Osteoblast (primary cell): ENCODE measurements at regions not wholly inside any gene's neighbourhood (a gene's known extent, or its start where the extent isn't known, plus 50 kb on each side); places are given as distances from the start of the nearest gene placed in this dataset.

ENCODE experiments used
- DNase-seq: peaks from one replicate; pipeline ENCODE4 v3.0.0; 2011; ENCODE audit warnings: low spot score, mixed read lengths; ENCODE audit not compliant: insufficient read length; ENCODE audit errors: missing footprints
- H2AFZ ChIP-seq: 2 replicates; pipeline ENCODE4 v1.6.0; 2011; ENCODE audit warnings: mild to moderate bottlenecking, low read length
- H3K27ac ChIP-seq: 2 replicates; pipeline ENCODE4 v1.5.1; 2011; ENCODE audit warnings: mild to moderate bottlenecking, low read depth, low read length, moderate library complexity
- H3K27me3 ChIP-seq: 2 replicates; pipeline ENCODE4 v1.6.0; 2012; ENCODE audit warnings: mild to moderate bottlenecking, control low read depth, inconsistent platforms, low read length, moderate library complexity; ENCODE audit not compliant: insufficient read depth
- H3K36me3 ChIP-seq: 2 replicates; pipeline ENCODE4 v1.5.1; 2011; ENCODE audit warnings: mild to moderate bottlenecking, low read length, control low read depth, moderate library complexity; ENCODE audit not compliant: insufficient read depth
- H3K4me1 ChIP-seq: 2 replicates; pipeline ENCODE4 v1.5.1; 2011; ENCODE audit warnings: mild to moderate bottlenecking, low read length, control low read depth, moderate library complexity; ENCODE audit not compliant: insufficient read depth
- H3K4me2 ChIP-seq: 2 replicates; pipeline ENCODE4 v1.6.0; 2011; ENCODE audit warnings: mild to moderate bottlenecking, low read length; ENCODE audit not compliant: insufficient read depth
- H3K4me3 ChIP-seq: fragments of 200-600 bp; sonication (generic); 3 replicates; pipeline ENCODE4 v1.5.1; 2012; ENCODE audit warnings: mild to moderate bottlenecking, low read length, inconsistent platforms; ENCODE audit not compliant: insufficient read depth
- H3K79me2 ChIP-seq: 2 replicates; pipeline ENCODE4 v1.6.0; 2012; ENCODE audit warnings: mild to moderate bottlenecking, low read length, control low read depth, inconsistent platforms; ENCODE audit not compliant: insufficient read depth
- H3K9me3 ChIP-seq: 2 replicates; pipeline ENCODE4 v1.5.1; 2011; ENCODE audit warnings: low read depth, low read length, control low read depth
- H4K20me1 ChIP-seq: 2 replicates; pipeline ENCODE4 v1.6.0; 2012; ENCODE audit warnings: mild to moderate bottlenecking, low read length, control low read depth; ENCODE audit not compliant: insufficient read depth
- TF ChIP-seq, protein P1 (sequence below): IDR thresholded peaks from 2 replicates; pipeline ENCODE4 v1.5.1; 2011; ENCODE audit warnings: mild to moderate bottlenecking, low read depth, low read length, moderate library complexity; ENCODE audit errors: extremely low read depth

DNA sequence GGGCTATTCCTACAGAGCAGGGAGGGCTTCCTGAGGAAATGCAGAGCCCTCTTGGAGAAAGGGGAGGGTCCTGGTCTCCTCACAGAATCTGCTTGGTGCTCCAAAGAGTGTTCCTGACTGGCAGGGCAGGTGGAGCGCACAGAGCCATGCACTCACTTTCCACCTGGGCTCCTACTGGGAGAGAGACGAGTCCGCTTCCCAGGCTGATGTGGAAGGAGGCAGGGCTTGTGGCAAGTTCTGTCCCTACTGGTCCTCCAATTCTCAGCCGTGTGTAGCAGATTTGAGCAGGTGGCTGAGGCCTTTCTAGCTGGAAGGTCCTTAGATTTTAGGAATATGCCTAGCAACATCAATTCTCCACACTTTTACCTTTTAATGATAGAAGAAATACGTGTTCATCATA is 111.5 kb upstream of the MKI67 start:
- Histone ChIP-seq H4K20me1 (no peaks in the 10 kb centered on the region), H2AFZ (no peak overlapping the region), H3K4me2 (no peak overlapping the region), H3K27ac (no peak overlapping the region), H3K9me3 (peaks cover 2% of the 10 kb centered on the region), H3K36me3 (no peaks in the 10 kb centered on the region), H3K27me3 (no peaks in the 10 kb centered on the region), H3K4me1 (no peaks in the 10 kb centered on the region), H3K79me2 (no peaks in the 10 kb centered on the region), H3K4me3 (no peak overlapping the region)
- no peak for DNase-seq
- TF ChIP-seq, protein P1, sequence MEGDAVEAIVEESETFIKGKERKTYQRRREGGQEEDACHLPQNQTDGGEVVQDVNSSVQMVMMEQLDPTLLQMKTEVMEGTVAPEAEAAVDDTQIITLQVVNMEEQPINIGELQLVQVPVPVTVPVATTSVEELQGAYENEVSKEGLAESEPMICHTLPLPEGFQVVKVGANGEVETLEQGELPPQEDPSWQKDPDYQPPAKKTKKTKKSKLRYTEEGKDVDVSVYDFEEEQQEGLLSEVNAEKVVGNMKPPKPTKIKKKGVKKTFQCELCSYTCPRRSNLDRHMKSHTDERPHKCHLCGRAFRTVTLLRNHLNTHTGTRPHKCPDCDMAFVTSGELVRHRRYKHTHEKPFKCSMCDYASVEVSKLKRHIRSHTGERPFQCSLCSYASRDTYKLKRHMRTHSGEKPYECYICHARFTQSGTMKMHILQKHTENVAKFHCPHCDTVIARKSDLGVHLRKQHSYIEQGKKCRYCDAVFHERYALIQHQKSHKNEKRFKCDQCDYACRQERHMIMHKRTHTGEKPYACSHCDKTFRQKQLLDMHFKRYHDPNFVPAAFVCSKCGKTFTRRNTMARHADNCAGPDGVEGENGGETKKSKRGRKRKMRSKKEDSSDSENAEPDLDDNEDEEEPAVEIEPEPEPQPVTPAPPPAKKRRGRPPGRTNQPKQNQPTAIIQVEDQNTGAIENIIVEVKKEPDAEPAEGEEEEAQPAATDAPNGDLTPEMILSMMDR = no peak

DNA sequence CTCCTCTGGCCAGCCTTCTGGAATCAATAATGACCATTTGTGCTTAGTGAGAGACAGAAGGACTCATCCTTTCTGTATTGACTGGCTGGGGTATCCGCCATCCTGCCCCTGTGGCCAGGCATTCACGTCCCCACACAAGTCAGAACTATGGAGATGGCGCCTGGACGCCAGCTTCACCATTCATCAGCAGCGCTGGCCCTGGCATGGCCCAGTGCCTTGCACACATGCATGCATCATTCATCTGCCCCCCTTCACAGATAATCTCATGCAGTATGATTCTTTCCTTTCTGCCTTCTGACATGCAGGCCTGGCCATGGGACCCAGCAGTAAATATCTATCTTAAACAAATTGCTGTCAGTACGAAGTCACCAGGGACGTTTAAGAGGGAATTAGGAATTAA is 114.8 kb upstream of the MKI67 start:
- Histone ChIP-seq H3K27ac (no peak overlapping the region), H3K4me2 (no peak overlapping the region), H3K27me3 (no peaks in the 10 kb centered on the region), H3K4me1 (no peaks in the 10 kb centered on the region), H4K20me1 (no peaks in the 10 kb centered on the region), H3K9me3 (peaks cover 2% of the 10 kb centered on the region), H3K36me3 (no peaks in the 10 kb centered on the region), H3K4me3 (no peak overlapping the region), H2AFZ (no peak overlapping the region), H3K79me2 (no peaks in the 10 kb centered on the region)
- no peak for DNase-seq
- TF ChIP-seq, protein P1 = no peak

DNA sequence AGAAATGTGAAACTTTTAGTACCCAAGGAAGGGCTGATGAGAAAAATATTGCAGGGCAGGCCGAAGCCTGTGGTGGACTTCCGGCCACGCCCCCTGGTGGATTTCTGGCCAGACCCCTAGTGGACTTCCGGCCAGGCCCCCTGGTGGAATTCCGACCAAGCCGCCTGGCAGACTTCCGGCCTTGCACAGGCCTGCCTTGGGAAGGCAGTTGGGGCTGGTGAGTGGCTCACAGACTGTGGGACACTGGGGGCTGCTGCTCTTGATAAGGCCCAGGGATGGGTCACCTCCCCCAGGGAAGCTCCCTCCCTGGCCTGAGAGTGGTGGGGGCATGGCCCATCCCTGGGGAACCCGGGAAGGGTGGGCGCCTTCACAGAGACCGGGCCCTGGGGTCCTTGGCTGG is 116.4 kb upstream of the MKI67 start:
- TF ChIP-seq, protein P1 = no peak
- no peaks in the 10 kb centered on the region for H3K36me3 ChIP-seq
- H3K79me2 ChIP-seq = no peaks in the 10 kb centered on the region
- H3K27me3 ChIP-seq = no peaks in the 10 kb centered on the region
- H3K4me2 ChIP-seq = no peak overlapping the region
- H3K27ac ChIP-seq = no peak overlapping the region
- H3K4me1 ChIP-seq = no peaks in the 10 kb centered on the region
- H3K9me3 ChIP-seq = peaks cover 2% of the 10 kb centered on the region
- no peak overlapping the region for H2AFZ ChIP-seq
- DNase-seq = no peak
- H4K20me1 ChIP-seq = no peaks in the 10 kb centered on the region
- H3K4me3 ChIP-seq = no peak overlapping the region

DNA sequence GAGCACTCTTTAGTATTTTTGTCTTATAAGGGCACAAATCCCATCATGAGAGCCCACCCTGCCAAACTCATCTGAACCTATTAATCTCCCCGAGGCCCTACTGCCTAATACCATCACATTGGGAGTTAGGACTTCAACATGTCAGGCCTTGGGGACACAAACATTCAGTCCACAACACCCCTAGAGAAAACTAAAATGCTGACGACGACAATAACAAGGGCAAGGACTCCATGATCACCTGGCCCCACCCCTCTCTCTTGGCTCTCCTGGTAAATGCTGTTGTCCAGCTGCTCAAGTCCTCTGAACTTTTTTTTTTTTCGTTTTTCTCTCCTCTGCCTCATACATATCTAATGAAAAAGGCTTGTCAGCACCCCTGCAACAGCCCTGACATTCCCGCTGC is 118.8 kb upstream of the MKI67 start:
- Histone ChIP-seq H3K9me3 (no peaks in the 10 kb centered on the region), H4K20me1 (no peaks in the 10 kb centered on the region), H3K79me2 (no peaks in the 10 kb centered on the region), H3K4me2 (no peak overlapping the region), H3K36me3 (no peaks in the 10 kb centered on the region), H2AFZ (no peak overlapping the region), H3K27me3 (no peaks in the 10 kb centered on the region), H3K27ac (no peak overlapping the region), H3K4me3 (no peak overlapping the region), H3K4me1 (no peaks in the 10 kb centered on the region)
- TF ChIP-seq, protein P1 = no peak
- DNase-seq = no peak
